ENCODE measurements at regions not wholly inside any gene's neighbourhood (a gene's known extent, or its start where the extent isn't known, plus 50 kb on each side); places are given as distances from the start of the nearest gene placed in this dataset.
A peak's percentile ranks its signal among the peaks of the same experiment; 100 is the strongest.

DNA sequence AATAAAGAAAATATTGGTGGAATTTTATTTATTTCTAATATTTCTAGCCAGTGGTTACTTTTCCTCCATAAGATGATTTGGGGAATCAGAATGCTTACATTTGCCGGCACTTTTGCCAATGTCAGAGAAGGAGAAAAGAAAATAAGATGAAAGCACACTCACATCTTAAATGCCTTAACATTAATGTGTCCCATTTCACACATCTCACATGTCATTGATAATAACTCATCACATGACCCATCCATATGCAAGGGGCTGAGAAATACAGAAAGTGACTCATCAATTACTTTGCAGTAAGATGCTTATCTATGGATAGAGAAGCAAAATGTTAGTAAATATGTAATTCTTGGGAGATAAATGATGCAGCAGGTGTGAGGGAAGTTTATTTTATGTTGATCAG lies 1531.0 kb downstream of the PCDH7 start:
- no peak for DNase-seq

- no peak for DNase-seq
Observed at GRCh38 chr4:32251926-32252325, 1531.8 kb downstream of the PCDH7 start.

DNA sequence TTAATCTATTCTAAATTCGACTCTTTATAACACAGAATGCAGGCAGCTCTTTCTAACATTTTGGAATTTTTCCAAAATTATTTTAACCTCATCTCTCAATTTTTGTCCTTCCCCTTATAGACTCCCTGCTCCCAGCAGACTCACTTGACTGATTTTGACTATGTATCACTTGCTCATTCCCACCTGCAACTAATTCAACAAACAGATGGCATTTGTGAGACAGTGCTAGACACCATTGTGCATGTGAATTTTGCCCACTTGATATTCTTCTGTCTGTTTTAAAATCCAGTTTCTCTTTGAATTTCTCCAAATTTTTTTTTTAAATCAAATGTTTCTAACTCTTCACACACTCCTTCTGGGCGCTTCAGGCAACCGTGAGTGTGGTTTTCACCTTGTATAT lies 1534.0 kb downstream of the PCDH7 start:
- DNase-seq: no peak

- DNase-seq: no peak
Observed at GRCh38 chr4:32258986-32259385, 1538.8 kb downstream of the PCDH7 start.

DNA sequence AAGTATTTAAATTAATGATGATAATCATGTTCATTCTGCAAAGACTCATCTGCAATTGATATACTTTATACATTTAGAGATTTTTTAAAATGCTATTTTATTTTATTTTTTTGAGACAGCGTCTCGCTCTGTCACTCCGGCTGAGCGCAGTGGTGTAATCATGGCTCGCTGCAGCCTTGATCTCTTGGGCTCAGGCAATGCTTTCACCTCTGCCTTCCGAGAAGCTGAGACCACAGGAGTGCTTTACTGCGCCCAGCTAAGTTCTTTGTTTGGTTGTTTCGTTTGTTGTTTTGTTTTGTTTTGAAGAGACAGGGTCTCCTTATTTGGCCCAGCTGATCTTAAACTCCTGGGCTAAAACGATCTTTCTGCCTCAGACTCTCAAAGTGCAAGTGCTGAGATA lies 1541.0 kb downstream of the PCDH7 start:
- DNase-seq: no peak

- DNase-seq: peak; percentile 26 to 29
Observed at GRCh38 chr4:32268863-32269262, 1548.7 kb downstream of the PCDH7 start.

GRCh38 chr4:32290102-32290501 lies 1569.9 kb downstream of the PCDH7 start:
- no peak for DNase-seq

GRCh38 chr4:32318926-32319325 lies 1598.8 kb downstream of the PCDH7 start:
- DNase-seq: no peak

- no peak for DNase-seq
Observed at GRCh38 chr4:32321421-32321820, 1601.3 kb downstream of the PCDH7 start.

- no peak for DNase-seq
Observed at GRCh38 chr4:32334759-32335158, 1614.6 kb downstream of the PCDH7 start.

- DNase-seq: no peak
Observed at GRCh38 chr4:32337403-32337802, 1617.2 kb downstream of the PCDH7 start.

DNA sequence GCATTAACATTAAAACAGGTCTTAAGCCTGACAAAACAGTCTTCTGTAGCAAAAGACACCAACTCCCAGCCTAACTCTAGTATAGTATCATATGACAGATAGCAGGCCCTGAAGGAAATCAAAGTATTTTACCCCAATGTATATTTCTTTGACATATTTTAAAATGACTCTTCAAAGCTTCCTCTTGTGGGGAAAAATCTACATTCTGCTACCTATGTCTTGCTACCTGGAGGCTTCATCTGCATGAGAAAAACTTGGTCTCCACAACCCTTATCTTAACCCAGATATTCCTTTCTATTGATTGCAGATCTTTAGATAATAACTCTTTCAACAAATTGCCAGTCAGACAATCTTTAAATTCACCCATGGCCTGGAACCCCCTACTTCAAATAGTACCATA lies 1620.4 kb downstream of the PCDH7 start:
- no peak for DNase-seq

DNA sequence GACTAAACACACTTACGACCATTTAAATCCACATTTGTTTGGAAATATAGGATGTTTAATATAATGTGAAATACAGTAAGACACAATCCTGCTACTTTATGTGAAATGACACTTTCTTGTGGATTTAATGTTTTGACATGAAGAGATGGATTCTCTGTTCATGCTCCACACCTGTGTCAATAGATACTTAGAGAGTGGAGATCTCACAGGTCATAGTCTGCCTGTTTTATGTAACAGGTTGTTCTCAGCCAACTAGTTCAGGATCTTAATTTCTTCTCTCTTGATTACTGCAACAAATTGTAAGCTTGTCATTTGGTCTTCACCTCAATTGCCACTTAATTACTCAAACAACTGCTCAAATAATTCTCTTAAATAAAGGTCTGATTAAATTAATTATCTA lies 1621.2 kb downstream of the PCDH7 start:
- no peak for DNase-seq

GRCh38 chr4:32342054-32342453 lies 1621.9 kb downstream of the PCDH7 start:
- no peak for DNase-seq

DNA sequence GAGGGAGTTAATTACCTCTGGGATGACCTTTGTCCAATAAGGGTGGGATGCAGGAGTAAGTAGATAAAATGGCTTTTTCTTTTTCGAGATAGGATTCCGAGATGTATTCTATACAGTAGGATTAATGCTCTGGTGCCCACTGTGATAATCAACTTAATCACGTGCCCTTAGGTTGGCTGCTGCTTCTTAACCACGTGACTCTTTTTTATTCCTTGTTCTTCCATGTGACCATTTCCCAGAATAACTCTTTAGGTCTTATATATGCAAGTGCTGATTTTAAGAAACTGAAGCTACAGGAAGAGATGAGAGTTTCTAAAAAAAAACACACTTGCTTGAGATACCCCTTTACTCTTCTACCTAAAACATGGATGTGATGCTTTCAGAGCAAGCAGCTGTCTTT lies 1628.9 kb downstream of the PCDH7 start:
- no peak for DNase-seq

GRCh38 chr4:32374206-32374605 lies 1654.0 kb downstream of the PCDH7 start:
- DNase-seq: no peak

DNA sequence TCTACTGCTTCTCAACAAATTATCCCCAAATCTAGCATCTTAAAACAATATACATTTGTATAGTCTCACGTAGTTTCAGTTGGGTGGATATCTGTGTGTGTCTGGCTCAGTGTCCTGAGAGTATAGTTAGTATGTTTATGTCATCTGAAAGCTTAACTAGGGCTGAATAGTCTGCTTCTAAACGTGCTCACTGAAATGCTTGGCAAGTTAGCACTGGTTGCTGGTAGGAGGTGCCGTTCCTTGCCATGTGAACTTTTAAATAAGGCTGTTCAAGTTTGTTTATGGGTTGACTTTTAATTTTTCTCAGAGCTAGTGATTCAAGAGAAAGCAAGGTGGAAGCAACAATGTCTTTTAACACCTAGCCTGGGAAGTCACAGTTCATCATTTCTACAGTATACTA lies 1673.6 kb downstream of the PCDH7 start:
- no peak for DNase-seq

- no peak for DNase-seq
Observed at GRCh38 chr4:32394255-32394654, 1674.1 kb downstream of the PCDH7 start.

GRCh38 chr4:32396507-32397070 lies 1676.4 kb downstream of the PCDH7 start:
- no peak for DNase-seq

GRCh38 chr4:32400870-32401269 lies 1680.7 kb downstream of the PCDH7 start:
- DNase-seq: no peak

DNA sequence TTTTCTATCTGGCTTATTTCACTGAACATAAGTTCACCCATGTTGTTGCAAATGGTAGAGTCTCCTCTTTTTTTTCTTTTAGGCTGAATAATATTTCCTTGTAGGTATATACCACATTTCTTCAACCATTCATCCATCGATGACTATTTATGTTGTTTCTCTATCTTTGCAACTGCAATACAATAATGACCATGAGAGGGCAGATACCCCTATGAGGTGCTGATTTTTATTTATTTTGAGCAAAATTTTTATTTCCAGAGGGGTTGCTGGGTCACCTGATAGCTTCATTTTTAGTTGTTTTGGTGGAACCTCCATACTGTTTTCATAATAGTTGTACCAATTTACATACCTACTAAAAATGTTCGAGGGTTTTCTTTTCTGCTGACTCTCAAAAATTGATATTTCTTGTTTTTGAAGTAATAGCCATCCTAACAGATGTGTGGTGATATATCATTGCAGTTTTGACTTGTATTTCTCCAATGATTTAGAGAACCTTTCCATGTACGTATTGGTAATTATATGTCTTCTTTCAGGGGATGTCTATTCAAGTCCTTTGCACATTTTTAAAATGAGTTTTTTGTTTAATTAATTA lies 1697.0 kb downstream of the PCDH7 start:
- DNase-seq: no peak

- no peak for DNase-seq
Observed at GRCh38 chr4:32423267-32423666, 1703.1 kb downstream of the PCDH7 start.

DNA sequence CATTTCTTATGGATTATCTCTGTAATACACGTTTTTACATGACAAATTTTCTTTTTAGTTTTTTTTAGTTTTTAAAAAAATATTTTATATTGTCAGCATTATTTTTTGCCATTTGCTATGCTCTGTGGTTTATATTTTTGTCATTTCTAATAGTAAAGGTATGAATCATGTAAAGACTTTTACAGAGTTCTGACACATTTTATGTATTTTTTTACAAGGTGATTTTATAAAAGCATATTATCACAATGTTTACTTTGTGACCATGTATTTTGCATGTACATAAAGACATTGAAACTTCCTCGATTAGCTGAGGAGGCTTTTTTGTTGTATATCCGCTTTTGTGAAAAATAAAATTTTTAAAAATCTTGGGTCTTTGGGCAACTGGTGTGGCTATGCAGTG lies 1705.1 kb downstream of the PCDH7 start:
- DNase-seq: no peak

DNA sequence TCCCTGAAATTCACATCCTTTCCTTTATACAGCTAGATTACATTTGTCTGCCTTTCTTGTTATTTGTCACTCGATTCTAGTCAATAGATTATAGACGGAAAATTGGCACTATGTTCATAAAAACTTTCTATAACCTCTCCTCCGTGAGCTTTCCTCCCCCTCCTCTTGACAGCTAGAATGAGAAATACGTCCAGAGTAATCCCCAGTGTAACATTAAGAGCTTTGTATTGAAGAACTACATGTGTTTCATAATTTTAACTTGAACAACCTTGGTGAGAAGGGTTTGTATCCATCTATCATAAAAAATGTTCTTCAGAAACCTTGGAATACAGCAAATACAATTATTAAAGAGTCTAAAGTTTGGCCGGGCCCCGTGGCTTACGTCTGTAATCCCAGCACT lies 1707.4 kb downstream of the PCDH7 start:
- DNase-seq: no peak
